T47D (cell line): ENCODE measurements at regions not wholly inside any gene's neighbourhood (a gene's known extent, or its start where the extent isn't known, plus 50 kb on each side); places are given as distances from the start of the nearest gene placed in this dataset.
A peak's percentile ranks its signal among the peaks of the same experiment; 100 is the strongest.
"Not testable (repeated sequence)": the region's sequence is repeated elsewhere in the genome, so short reads cannot be mapped to it uniquely, and the experiment has no call there.

ENCODE experiments used
- DNase-seq, 2 experiments: peaks; one replicate each; pipeline versions ENCODE4 v3.0.0 to v3.0.0-alpha.2; 2011 to 2012; ENCODE audit warnings: low read depth in 1 of 2, low spot score in 1 of 2
- JUND ChIP-seq: IDR thresholded peaks from 2 replicates; pipeline ENCODE4 v1.6.1; 2012; ENCODE audit warnings: low read depth
- in situ Hi-C: cut with HindIII; loops from 2 replicates; pipeline ENCODE4 v1.10.0; 2016; ENCODE audit warnings: low sequenced_read_pairs, low pct_unique_long_range_greater_than_20kb

DNA sequence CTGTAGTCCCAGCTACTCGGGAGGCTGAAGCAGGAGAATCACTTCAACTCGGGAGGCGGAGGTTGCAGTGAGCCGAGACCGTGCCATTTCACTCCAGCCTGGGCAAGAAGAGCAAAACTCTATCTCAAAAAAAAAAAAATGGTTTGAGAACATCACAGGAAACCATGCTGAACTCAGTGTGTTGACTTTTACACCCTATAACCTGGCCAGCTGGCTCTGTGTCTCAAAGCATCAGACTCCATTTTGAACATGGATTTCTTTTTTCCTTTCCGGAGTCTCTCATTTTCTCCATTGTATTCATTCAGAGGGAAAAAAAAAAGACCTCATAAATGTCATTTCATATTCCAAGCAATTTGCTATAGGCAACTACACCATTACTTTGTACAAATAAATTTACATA, 63.2 kb upstream of the FOXN3 start:
- no peak for DNase-seq
- TF ChIP-seq JUND: no peak
- in situ Hi-C loops: no loop called here

DNA sequence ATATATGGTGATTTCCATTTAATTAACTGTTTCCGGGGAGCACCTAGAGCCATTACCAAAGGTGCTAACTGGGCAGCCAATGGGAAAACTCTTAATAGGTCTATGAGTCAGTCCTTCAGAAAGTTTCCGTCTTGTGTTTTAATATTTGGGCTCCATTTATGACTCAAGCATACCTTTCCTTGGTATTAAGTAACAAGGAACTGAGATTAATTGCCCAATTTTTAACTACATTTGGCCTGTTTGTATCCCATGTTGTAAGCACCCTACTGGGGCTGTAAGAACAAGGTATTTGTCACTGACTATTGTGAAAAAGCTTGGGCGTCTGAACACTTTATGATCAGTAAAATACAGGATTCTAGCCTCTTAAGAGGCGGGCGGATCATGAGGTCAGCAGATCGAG, 62.8 kb upstream of the FOXN3 start:
- no peak for DNase-seq
- in situ Hi-C loops: no loop called here
- no peak for TF ChIP-seq JUND

DNA sequence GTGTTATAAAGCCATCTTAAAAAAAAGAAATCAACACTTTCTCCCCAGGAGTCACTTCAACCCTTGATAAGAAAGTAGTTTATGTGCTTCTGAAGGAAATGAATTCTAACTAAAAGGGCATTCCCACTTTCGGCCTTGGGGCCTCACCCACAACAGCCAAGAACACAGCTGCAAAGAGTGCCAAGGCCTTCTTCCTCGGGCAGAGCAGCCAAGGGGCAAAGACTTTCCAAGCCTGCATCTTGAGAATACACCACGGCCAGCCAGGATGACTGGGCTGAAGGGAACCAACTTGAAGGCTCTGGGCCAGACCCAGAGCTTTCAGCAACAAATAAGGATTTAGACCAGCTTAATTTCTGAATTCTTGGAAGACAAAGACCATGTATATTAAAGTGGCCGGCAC, 60.4 kb upstream of the FOXN3 start:
- no peak for DNase-seq
- TF ChIP-seq JUND: no peak
- in situ Hi-C loops: no loop called here

DNA sequence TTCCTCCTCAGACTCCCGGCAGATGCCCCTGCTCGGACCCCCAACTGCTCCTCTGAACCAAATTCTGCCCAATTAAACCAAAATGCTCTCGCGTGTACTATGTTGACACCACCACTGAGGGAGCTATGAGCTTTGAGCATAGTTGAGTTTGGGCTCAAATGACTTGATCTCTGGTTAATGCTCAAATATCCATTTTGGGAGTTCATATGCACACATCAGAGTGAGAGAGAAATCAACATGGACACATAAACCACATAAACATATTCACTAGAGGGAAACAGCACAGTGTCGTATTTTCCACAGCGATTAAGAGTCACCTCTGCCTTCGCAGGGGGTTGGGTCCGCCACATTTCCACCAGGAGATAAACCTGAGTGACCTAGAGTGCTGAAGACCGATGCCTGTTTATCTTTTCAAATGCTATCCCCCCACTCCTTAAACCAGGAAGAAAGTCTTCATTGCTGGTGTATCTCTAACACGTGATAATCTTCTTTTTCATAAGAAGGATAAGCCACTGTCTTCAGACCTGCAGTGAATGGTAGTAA, 59.4 kb upstream of the FOXN3 start:
- no peak for DNase-seq
- in situ Hi-C loops: no loop called here
- TF ChIP-seq JUND: no peak

DNA sequence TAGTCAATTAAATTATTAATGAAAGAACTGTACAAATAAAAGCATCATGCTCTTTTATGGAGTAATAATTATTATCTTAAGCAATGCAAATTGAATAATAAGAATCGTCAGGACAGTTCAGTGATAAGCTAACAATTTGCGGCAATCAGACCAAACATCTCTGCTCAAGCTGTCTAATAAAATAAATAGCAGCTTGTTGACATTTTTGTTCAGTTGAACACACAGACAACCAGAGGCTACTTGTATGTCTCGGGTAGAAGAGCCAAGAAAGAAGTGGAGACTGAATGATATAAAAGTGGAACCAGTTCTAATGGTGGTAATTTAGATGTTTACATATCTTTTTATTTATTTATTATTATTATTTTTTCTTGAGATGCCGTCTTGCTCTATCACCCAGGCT, 57.4 kb upstream of the FOXN3 start:
- DNase-seq: no peak
- no peak for TF ChIP-seq JUND
- in situ Hi-C loops: no loop called here

DNA sequence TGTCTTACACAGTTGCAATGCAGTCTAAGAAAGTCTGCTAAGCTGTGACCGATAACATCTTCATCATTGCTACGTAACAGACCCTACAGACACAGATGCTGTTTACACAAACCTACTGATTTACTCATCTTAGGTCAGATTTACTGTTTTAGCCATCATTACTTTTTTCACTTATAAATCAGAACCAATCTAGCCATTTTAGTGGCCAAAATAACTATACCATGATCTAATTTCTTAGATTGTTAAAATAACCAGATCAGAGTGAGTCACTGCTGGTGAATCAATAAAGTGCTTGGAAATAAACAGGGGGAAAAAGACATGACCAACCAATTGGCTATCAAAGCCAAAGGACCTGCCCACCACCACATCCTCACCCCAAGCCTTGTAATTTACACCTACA, 57.0 kb upstream of the FOXN3 start:
- DNase-seq: no peak
- no peak for TF ChIP-seq JUND
- in situ Hi-C loops: no loop called here

DNA sequence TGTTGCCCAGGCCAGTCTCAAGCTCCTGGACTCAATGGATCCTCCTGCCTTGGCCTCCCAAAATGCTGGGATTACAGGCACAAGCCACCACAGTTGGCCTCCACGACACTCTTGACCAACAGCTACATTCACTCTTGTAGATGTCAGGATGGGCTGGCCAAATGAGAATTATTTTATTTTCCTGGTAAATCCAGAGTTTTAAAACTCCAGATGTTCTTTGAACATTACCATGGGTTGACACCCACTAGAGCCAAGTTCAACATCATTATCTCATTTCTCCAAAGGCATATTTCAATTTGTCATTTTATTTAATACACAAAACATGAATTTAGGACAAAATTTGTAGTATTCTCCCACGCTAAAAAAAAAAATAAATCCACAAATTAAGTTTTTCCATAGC, 56.5 kb upstream of the FOXN3 start:
- no peak for TF ChIP-seq JUND
- in situ Hi-C loops: no loop called here
- no peak for DNase-seq

DNA sequence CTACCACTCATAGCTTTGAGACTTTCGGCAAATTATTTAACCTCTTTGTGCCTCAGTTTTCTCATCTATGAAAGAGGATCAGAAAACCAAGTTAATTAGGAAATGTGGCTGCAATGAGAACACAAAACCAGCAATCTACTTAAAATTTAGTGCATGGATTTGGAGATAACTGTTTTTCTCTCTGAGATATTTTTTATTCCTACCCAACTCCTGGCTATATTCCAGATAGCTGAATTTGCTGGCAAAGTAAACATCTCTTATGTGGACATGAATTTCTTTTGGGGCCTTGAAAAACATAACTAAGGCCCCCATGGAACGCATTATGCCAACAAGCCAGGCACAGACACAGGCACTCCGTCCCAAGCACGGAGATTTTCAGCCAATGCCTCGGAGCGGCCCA, 53.4 kb upstream of the FOXN3 start:
- no peak for TF ChIP-seq JUND
- DNase-seq: no peak
- in situ Hi-C loops: no loop called here

DNA sequence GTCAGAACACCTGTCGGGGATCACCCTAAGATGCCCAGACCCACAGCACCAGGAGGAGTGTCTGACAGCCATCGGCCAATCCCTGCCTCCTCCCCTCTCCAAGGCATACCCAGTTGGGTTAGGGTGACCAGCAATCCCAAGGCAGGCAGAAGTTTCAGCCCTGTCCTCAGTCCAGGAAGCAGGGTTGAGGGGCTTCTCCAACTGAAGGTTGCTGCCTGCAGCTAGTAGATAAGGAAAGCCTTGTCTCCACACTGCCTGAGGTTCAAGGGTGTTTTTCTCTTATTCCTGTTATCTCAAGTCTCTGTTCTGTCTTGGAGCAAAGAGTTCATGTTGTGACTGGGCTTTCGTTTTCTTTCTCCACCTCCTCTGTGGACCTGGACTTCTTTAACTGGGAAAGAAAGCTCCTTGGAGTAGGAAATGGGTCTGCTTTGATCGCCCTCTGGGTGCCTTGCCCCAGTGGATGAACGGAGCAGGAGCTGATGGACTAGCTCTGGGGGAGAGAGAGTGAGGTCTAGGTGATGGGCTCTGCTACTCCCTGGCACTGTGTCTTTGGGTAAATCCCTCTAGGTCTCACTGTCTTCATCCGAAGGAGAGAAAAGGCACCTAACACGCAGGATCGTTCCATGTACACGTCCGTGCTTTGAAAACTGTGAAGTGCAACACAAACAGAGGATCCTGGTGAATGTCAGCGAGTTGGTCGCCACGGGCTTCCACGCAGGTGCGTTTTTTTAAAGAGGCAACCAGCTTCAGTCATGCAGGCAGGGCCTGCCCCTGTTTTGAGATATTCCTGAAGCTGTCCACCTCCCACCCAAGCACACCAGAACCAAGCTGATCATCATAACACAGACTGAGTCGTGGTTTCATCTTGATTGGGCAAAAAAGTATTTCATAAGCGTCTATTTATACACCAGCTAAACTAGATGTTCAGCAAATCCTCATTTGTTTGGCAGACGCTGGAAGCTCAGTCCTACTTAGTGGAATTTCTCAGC, 52.5 kb upstream of the FOXN3 start:
- DNase-seq: peak in 1 of 2 experiments; percentile 26
- in situ Hi-C loops: no loop called here
- TF ChIP-seq JUND: no peak

DNA sequence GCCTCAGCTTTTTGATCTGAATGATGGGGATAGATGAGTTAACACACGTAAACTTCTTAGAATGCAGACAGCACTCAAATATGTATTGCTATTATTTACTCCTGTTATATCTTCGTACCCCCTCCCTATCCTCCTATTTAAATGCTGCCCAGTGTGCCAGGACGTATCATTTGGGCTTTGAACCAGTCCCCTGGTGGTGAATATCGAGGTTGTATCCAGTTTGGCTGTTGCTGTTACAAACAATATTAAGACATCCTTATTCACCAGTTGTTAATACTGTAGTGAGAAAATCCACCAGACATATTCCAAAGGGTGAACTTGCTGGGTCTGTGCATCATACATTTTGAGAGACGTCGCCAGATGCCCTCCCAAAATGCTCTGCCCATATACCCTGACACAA, 51.5 kb upstream of the FOXN3 start:
- in situ Hi-C loops: no loop called here
- no peak for TF ChIP-seq JUND
- no peak for DNase-seq

DNA sequence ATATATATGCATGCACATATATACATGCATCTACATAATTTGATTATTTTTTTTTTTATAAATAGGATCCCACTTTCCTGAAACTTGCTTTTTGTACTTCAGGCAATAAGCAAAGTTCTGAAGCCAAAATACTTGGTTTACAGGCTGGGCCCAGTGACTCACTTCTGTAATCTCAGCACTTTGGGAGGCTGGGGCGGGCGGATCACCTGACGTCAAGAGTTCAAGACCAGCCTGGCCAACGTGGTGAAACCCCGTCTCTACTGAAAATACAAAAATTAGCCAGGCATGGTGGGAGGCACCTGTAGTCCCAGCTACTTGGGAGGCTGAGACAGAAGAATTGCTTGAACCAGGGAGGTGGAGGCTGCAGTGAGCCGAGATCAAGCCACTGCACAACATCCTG, 51.0 kb upstream of the FOXN3 start:
- DNase-seq, in situ Hi-C loops: not testable (repeated sequence)

DNA sequence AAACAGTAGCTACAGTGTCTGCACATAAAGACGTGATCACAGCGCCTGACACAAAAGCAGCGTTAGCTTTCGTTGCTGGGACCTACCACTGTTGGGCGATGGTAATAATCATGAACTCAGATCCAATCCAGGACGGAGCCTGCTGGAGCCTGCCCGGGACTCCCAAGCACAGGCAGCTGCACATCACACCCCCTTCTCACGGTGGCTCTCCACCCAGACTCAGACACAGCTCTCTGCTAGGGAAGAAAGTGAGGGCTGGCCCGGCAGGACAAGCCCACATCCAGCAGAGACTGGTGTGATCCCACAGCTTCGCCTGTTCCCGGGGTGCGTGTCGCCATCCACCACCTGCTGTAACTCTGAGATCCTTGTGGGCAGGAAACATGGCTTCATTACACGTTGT, 49.9 kb upstream of the FOXN3 start:
- in situ Hi-C loops: no loop called here
- no peak for DNase-seq
- no peak for TF ChIP-seq JUND
